ENCODE measurements at regions not wholly inside any gene's neighbourhood (a gene's known extent, or its start where the extent isn't known, plus 50 kb on each side); places are given as distances from the start of the nearest gene placed in this dataset.

DNA sequence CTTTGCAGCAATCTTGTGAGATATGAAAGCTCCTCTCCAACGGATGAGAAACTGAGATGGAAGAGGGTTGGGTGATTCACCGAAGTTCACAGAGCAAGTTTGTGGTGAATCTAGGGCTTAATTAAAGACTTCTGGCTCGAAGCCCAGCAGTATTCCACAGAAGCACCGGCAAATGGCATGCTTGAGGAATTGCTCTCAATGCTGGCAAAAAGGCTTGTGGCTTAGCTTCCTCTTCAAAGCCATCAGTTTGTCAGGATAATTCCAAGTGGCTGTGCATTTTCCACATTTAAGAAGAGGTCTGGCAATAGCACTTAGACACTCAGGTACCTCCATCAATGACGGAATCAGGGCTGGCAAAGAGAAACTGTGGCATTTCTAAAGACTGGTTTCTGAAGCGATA is 98.7 kb upstream of the SLC66A3 start:
- TF ChIP-seq FOXA1 (IDR thresholded peaks at IDR 0.05) (no peak), BHLHE40 (IDR thresholded peaks at IDR 0.05; ENCODE audit: borderline replicate concordance) (no peak), ZNF384 (IDR thresholded peaks at IDR 0.05) (no peak), FOXM1 (IDR thresholded peaks at IDR 0.05; ENCODE audit: borderline replicate concordance) (no peak), L3MBTL2 (conservative IDR thresholded peaks at IDR 0.05) (no peak), SUZ12 (IDR thresholded peaks at IDR 0.05) (no peak), ELF4 (IDR thresholded peaks at IDR 0.05) (no peak), SP1 (IDR thresholded peaks at IDR 0.05) (no peak), LEF1 (IDR thresholded peaks at IDR 0.05; ENCODE audit: borderline replicate concordance) (no peak), ARNT (IDR thresholded peaks at IDR 0.05) (no peak)
- TF ChIP-seq, protein P1, sequence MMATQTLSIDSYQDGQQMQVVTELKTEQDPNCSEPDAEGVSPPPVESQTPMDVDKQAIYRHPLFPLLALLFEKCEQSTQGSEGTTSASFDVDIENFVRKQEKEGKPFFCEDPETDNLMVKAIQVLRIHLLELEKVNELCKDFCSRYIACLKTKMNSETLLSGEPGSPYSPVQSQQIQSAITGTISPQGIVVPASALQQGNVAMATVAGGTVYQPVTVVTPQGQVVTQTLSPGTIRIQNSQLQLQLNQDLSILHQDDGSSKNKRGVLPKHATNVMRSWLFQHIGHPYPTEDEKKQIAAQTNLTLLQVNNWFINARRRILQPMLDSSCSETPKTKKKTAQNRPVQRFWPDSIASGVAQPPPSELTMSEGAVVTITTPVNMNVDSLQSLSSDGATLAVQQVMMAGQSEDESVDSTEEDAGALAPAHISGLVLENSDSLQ (IDR thresholded peaks at IDR 0.05) = no peak

Data from HEK293T (cell line).